ENCODE measurements at regions not wholly inside any gene's neighbourhood (a gene's known extent, or its start where the extent isn't known, plus 50 kb on each side); places are given as distances from the start of the nearest gene placed in this dataset.

- Histone ChIP-seq H3K36me3 (ENCODE audit: low read length) (no peaks in the 10 kb centered on the region), H3K79me2 (ENCODE audit: insufficient read depth, low read length) (no peaks in the 10 kb centered on the region), H3K27ac (ENCODE audit: low read depth, low read length) (no peak overlapping the region), H3F3A (ENCODE audit: insufficient read depth) (no peaks in the 10 kb centered on the region), H3K9me3 (ENCODE audit: insufficient read depth, low read length) (no peaks in the 10 kb centered on the region), H3K9me2 (replicated peaks; ENCODE audit: insufficient read depth, low read length) (no peaks in the 10 kb centered on the region), H4K20me1 (ENCODE audit: low read depth, low read length) (no peaks in the 10 kb centered on the region), H3K4me3 (ENCODE audit: insufficient read depth, low read length, poor library complexity, severe bottlenecking) (no peak overlapping the region), H3K9ac (ENCODE audit: low read length) (no peak overlapping the region), H3K27me3 (ENCODE audit: low read length) (no peaks in the 10 kb centered on the region), H3K4me2 (ENCODE audit: low read depth, low read length, poor library complexity, severe bottlenecking) (no peak overlapping the region), H2AFZ (ENCODE audit: low read depth, low read length, severe bottlenecking) (no peak overlapping the region)
- no peak for TF ChIP-seq EZH2phosphoT487 (conservative IDR thresholded peaks at IDR 0.05; ENCODE audit: low read length)
- TF ChIP-seq, protein P1, sequence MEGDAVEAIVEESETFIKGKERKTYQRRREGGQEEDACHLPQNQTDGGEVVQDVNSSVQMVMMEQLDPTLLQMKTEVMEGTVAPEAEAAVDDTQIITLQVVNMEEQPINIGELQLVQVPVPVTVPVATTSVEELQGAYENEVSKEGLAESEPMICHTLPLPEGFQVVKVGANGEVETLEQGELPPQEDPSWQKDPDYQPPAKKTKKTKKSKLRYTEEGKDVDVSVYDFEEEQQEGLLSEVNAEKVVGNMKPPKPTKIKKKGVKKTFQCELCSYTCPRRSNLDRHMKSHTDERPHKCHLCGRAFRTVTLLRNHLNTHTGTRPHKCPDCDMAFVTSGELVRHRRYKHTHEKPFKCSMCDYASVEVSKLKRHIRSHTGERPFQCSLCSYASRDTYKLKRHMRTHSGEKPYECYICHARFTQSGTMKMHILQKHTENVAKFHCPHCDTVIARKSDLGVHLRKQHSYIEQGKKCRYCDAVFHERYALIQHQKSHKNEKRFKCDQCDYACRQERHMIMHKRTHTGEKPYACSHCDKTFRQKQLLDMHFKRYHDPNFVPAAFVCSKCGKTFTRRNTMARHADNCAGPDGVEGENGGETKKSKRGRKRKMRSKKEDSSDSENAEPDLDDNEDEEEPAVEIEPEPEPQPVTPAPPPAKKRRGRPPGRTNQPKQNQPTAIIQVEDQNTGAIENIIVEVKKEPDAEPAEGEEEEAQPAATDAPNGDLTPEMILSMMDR (IDR thresholded peaks at IDR 0.05; ENCODE audit: insufficient read depth, low read length, poor library complexity, severe bottlenecking) = no peak
Observed at GRCh38 chr6:140985679-140986275, 1146.9 kb upstream of the GJE1 start.

DNA sequence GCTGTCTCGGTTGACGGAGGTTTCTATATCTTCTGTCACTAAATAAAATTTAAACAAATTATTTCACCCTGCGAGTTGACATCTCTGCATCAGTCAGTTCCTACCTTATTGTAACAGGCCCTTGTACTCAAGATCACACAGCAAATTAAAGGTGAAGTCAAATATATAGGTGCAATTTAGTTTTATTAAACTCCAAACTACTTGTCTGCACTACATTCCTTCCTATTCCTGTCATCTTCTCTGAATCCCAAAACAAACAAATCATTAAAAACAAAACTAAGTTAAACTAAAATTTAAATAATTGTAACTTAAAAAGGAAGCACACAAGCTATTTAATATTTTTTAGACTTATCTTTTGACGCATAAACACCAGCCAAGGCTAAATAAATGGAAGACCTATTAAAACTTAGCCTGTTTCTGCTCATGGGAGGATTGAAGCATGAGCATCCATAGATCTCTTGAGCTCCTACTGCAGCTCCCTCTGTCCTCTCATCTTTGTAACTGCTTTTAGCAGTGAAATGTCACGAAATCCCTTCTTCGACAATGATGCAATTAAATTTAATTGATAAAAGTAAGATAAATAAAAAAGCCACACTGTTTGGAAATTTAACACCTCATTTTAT lies 1152.3 kb upstream of the GJE1 start:
- Histone ChIP-seq H3K4me2 (ENCODE audit: low read depth, low read length, poor library complexity, severe bottlenecking) (no peak overlapping the region), H3K36me3 (ENCODE audit: low read length) (no peaks in the 10 kb centered on the region), H3K79me2 (ENCODE audit: insufficient read depth, low read length) (no peaks in the 10 kb centered on the region), H3K9me3 (ENCODE audit: insufficient read depth, low read length) (no peaks in the 10 kb centered on the region), H3K27ac (ENCODE audit: low read depth, low read length) (no peak overlapping the region), H3F3A (ENCODE audit: insufficient read depth) (no peaks in the 10 kb centered on the region), H3K4me3 (ENCODE audit: insufficient read depth, low read length, poor library complexity, severe bottlenecking) (no peak overlapping the region), H3K27me3 (ENCODE audit: low read length) (no peaks in the 10 kb centered on the region), H3K9me2 (replicated peaks; ENCODE audit: insufficient read depth, low read length) (no peaks in the 10 kb centered on the region), H4K20me1 (ENCODE audit: low read depth, low read length) (no peaks in the 10 kb centered on the region), H3K9ac (ENCODE audit: low read length) (no peak overlapping the region), H2AFZ (ENCODE audit: low read depth, low read length, severe bottlenecking) (no peak overlapping the region)
- TF ChIP-seq, protein P1 (IDR thresholded peaks at IDR 0.05; ENCODE audit: insufficient read depth, low read length, poor library complexity, severe bottlenecking) = no peak
- no peak for TF ChIP-seq EZH2phosphoT487 (conservative IDR thresholded peaks at IDR 0.05; ENCODE audit: low read length)

DNA sequence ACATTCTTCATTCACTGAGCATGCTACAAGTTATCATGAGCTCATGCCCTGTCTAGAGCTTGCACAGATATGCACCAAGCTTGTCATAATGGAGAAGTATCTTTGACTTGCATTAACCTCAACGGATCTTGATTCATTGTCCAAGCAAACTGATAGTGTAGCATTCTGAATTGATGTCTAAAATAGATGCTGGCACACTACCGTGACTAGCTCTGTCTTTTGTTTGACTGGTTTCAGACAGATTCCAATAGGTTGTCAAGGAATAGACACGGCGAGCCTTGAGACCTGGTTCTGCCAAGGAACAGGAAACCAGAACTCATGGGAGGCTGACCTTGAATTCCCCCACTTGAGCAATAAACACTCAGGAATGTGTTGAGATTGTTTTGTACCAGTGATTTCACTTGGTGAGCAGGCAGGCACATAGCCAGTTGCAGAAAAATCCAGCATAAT lies 1153.1 kb upstream of the GJE1 start:
- Histone ChIP-seq H3K4me2 (ENCODE audit: low read depth, low read length, poor library complexity, severe bottlenecking) (no peak overlapping the region), H3K9me2 (replicated peaks; ENCODE audit: insufficient read depth, low read length) (no peaks in the 10 kb centered on the region), H3K79me2 (ENCODE audit: insufficient read depth, low read length) (no peaks in the 10 kb centered on the region), H3K27me3 (ENCODE audit: low read length) (no peaks in the 10 kb centered on the region), H4K20me1 (ENCODE audit: low read depth, low read length) (no peaks in the 10 kb centered on the region), H3K9ac (ENCODE audit: low read length) (no peak overlapping the region), H3K9me3 (ENCODE audit: insufficient read depth, low read length) (no peaks in the 10 kb centered on the region), H3F3A (ENCODE audit: insufficient read depth) (no peaks in the 10 kb centered on the region), H2AFZ (ENCODE audit: low read depth, low read length, severe bottlenecking) (no peak overlapping the region), H3K27ac (ENCODE audit: low read depth, low read length) (no peak overlapping the region), H3K36me3 (ENCODE audit: low read length) (no peaks in the 10 kb centered on the region), H3K4me3 (ENCODE audit: insufficient read depth, low read length, poor library complexity, severe bottlenecking) (no peak overlapping the region)
- no peak for TF ChIP-seq EZH2phosphoT487 (conservative IDR thresholded peaks at IDR 0.05; ENCODE audit: low read length)
- TF ChIP-seq, protein P1 (IDR thresholded peaks at IDR 0.05; ENCODE audit: insufficient read depth, low read length, poor library complexity, severe bottlenecking) = no peak
